ENCODE measurements at regions not wholly inside any gene's neighbourhood (a gene's known extent, or its start where the extent isn't known, plus 50 kb on each side); places are given as distances from the start of the nearest gene placed in this dataset.

GRCh38 chr12:25884920-25885234, 73.6 kb upstream of the RASSF8 start:
- TF ChIP-seq CTCF (IDR thresholded peaks at IDR 0.05) (no peak), POLR2A (IDR thresholded peaks at IDR 0.05) (no peak)

Measured in heart left ventricle (tissue), 13 donors.